ENCODE measurements at regions not wholly inside any gene's neighbourhood (a gene's known extent, or its start where the extent isn't known, plus 50 kb on each side); places are given as distances from the start of the nearest gene placed in this dataset.

DNA sequence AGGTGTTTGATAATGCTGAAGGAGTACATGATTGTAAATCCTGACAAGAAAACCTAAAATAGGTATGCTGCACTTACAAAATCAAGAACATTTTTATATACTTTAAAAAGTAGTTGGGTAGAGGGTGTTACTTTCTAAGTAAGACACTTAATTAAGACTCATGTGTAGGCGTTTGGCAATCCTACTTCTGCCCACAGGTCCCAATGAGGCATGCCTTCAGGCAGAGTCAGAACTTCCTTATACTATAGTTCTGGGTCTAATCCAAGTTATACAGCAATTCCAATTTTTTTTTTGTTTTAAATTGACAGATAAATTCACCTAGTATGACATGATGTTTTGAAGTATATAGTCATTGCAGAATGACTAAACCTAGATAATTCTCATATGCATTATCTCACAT lies 1188.5 kb upstream of the PHF14 start:
- no peak overlapping the region for H3K4me3 ChIP-seq (ENCODE audit: low read depth, low read length)
- TF ChIP-seq, protein P1, sequence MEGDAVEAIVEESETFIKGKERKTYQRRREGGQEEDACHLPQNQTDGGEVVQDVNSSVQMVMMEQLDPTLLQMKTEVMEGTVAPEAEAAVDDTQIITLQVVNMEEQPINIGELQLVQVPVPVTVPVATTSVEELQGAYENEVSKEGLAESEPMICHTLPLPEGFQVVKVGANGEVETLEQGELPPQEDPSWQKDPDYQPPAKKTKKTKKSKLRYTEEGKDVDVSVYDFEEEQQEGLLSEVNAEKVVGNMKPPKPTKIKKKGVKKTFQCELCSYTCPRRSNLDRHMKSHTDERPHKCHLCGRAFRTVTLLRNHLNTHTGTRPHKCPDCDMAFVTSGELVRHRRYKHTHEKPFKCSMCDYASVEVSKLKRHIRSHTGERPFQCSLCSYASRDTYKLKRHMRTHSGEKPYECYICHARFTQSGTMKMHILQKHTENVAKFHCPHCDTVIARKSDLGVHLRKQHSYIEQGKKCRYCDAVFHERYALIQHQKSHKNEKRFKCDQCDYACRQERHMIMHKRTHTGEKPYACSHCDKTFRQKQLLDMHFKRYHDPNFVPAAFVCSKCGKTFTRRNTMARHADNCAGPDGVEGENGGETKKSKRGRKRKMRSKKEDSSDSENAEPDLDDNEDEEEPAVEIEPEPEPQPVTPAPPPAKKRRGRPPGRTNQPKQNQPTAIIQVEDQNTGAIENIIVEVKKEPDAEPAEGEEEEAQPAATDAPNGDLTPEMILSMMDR (conservative IDR thresholded peaks at IDR 0.05; ENCODE audit: low read depth, low read length) = no peak
- no peak for DNase-seq (ENCODE audit: low read depth)

DNA sequence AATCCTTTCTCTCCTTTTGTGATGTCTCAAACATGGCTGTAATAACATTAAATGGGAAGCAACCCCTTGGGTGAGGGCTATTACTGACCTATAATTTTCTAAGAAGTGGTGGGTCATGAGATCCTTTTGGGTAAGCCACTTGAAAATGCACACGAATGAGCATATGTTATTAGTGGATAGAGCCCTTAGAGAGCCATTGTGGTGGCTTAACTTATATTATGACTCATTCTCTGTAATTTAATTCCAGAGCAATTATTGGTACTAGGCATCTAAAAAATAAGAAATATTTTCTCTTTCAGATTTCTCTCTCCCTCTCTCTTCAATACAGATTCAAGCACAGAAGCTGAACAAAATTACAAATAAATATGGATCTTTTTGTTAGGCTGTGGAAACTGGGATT lies 1177.4 kb upstream of the PHF14 start:
- no peak for DNase-seq (ENCODE audit: low read depth)
- H3K4me3 ChIP-seq (ENCODE audit: low read depth, low read length) = no peak overlapping the region
- TF ChIP-seq, protein P1 (conservative IDR thresholded peaks at IDR 0.05; ENCODE audit: low read depth, low read length) = no peak

DNA sequence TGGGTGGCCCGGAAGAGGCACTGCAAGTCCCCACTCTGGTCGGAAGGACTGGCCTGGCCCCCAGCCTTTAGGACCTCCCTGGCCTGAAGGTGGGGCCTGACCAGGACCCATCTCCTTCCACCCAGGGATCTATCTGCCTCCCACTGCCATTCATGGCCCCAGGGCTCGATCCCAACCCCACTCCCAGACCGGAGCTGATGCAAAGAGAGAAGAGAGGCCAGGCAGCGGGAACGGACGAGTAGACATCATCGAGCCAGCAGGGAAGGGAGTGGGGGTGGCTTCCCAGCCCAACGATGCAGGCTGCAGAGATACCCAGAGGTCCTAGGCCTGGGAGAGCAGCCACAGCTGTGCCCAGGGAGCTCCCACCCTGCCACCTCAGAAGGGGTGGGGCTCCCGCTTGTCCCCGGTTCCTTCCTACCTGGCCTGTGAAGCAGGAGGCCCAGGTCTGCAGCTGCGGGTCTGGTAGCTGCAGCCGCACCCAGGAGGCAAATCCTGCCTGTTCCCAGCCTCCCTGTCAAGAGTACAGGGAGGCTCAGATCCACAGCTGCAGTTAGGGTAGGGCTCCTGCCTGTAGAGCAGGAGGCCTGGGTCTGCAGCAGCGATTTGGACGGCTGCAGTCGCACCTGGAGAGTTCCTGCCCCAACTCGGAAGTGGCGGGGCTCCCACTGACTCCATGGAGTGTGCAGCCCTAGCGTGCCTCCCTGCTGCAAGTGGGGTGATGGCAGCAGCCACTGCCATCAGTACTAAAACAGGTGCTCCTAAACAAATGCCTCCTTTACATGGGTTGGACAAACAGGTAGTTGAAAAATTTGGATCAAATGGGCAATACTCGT lies 1151.0 kb upstream of the PHF14 start:
- TF ChIP-seq, protein P1 (conservative IDR thresholded peaks at IDR 0.05; ENCODE audit: low read depth, low read length) = no peak
- no peak for DNase-seq (ENCODE audit: low read depth)
- no peak overlapping the region for H3K4me3 ChIP-seq (ENCODE audit: low read depth, low read length)

DNA sequence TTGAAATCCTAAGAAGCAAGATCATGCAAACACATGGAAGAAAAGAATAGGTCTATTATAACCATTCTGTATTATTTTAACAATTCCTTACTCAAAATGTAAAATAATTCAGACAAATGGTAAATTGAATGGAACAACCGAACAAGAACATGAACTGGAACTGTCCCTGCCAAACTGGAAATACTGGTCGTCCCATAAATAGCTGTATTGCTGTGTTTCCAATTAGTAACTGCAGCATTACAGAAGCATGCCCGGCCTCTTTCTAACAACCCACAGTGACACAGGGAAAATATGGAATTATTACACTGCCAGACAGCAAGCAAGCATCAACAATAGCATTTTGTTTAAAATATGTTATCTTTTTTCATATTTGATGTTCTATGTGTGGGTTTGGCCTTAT lies 1138.5 kb upstream of the PHF14 start:
- no peak overlapping the region for H3K4me3 ChIP-seq (ENCODE audit: low read depth, low read length)
- DNase-seq (ENCODE audit: low read depth) = no peak
- TF ChIP-seq, protein P1 (conservative IDR thresholded peaks at IDR 0.05; ENCODE audit: low read depth, low read length) = no peak

DNA sequence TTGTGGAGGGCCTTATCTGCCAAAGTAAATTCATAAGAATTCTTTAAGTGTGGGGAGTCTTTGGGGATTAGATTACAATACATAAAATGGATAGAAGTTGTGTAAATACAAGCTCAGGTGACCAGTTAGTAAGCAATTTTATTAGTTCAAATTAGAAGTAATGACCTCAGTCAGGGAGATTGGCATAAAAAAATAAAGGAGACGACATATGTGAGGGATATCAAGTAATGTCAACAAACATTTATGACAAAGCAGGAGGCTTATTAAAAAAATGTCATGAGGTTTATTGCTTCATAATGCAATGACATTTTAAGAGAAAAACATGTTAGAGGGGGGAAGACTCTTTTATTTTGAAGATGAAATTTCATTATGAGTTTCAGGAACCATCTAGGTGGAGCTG lies 1137.0 kb upstream of the PHF14 start:
- TF ChIP-seq, protein P1 (conservative IDR thresholded peaks at IDR 0.05; ENCODE audit: low read depth, low read length) = no peak
- no peak for DNase-seq (ENCODE audit: low read depth)
- no peak overlapping the region for H3K4me3 ChIP-seq (ENCODE audit: low read depth, low read length)

DNA sequence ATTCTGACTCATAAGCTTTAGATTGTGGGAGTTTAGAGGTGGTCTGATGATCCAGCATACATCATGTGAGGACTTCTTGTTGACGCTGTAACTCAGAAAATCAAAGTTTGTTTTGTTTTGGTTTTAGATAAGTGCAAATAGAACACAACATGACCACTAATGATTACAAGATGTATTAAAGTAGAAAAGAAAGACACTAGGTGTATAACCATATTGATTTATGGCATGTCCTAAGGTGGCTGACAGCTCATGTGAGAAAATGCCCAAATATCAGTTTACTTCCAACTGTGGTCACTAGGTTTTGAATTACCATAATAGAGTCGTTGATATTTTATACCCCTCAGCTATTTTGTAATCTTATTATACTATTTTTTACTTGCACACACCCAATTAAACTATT lies 1131.4 kb upstream of the PHF14 start:
- TF ChIP-seq, protein P1 (conservative IDR thresholded peaks at IDR 0.05; ENCODE audit: low read depth, low read length) = no peak
- no peak overlapping the region for H3K4me3 ChIP-seq (ENCODE audit: low read depth, low read length)

DNA sequence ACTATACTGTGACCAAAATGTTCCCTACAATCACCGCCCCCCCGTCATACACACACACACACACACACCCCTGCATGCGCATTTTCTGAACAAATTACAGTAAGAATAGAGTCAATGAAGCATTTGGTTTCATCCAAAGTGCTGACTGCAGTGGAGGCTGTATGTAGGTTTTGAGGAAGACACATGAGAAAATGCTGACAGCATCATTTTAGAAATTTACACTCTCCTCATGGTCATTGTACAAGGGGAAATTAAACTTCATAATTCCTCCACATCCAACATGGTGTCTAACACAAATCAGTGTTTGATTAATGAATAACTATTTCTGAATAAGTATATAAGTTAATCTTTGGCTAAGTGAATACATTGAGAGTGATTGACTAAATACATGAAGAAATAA lies 1126.8 kb upstream of the PHF14 start:
- H3K4me3 ChIP-seq (ENCODE audit: low read depth, low read length) = no peak overlapping the region
- DNase-seq (ENCODE audit: low read depth) = no peak
- TF ChIP-seq, protein P1 (conservative IDR thresholded peaks at IDR 0.05; ENCODE audit: low read depth, low read length) = no peak

More for the DNA sequence above, 1131.4 kb upstream of the PHF14 start:
- no peak for DNase-seq (ENCODE audit: low read depth)

All from choroid plexus epithelial cell (primary cell).